Keratinocyte (primary cell): ENCODE measurements at regions not wholly inside any gene's neighbourhood (a gene's known extent, or its start where the extent isn't known, plus 50 kb on each side); places are given as distances from the start of the nearest gene placed in this dataset.

Experiments
- DNase-seq: peaks from one replicate; pipeline ENCODE4 v3.0.0-alpha.2; 2011; ENCODE audit warnings: low read depth, missing footprints, low spot score
- FAIRE-seq: peaks from 2 replicates; lab custom pipeline; 2011; peaks lifted over from hg19 to GRCh38; lab: Jason Lieb, UNC
- H2AFZ ChIP-seq: 2 replicates; pipeline ENCODE4 v1.6.0; 2012; ENCODE audit warnings: low read length, control low read depth, inconsistent platforms; ENCODE audit not compliant: control insufficient read depth
- H3K27ac ChIP-seq: 2 replicates; pipeline ENCODE4 v1.5.1; 2011; ENCODE audit warnings: low read length; ENCODE audit not compliant: control insufficient read depth, insufficient read depth
- H3K27me3 ChIP-seq: 3 replicates; pipeline ENCODE4 v1.6.0; 2011; ENCODE audit warnings: low read length; ENCODE audit not compliant: control insufficient read depth, insufficient read depth; ENCODE audit errors: extremely low read depth
- H3K36me3 ChIP-seq, 2 experiments: 2 replicates in 1 of 2; 3 replicates in 1 of 2; pipeline ENCODE4 v1.5.1; 2011; ENCODE audit warnings: low read length in 2 of 2, mild to moderate bottlenecking in 1 of 2; ENCODE audit not compliant: control insufficient read depth in 2 of 2, insufficient read depth in 2 of 2; ENCODE audit errors: extremely low read depth in 1 of 2
- H3K4me1 ChIP-seq: 3 replicates; pipeline ENCODE4 v1.5.1; 2011; ENCODE audit warnings: low read length; ENCODE audit not compliant: control insufficient read depth, insufficient read depth; ENCODE audit errors: extremely low read depth
- H3K4me2 ChIP-seq: 3 replicates; pipeline ENCODE4 v1.6.0; 2011; ENCODE audit warnings: low read depth, low read length; ENCODE audit not compliant: control insufficient read depth, insufficient read depth; ENCODE audit errors: extremely low read depth
- H3K4me3 ChIP-seq, 3 experiments: fragments of 200-600 bp in 1 of 3; sonication (generic) in 1 of 3; 2 replicates in 2 of 3; 3 replicates in 1 of 3; pipeline ENCODE4 v1.5.1; 2011 to 2016; ENCODE audit warnings: low read length in 3 of 3, mild to moderate bottlenecking in 3 of 3, control low read depth in 2 of 3, inconsistent platforms in 1 of 3, low read depth in 1 of 3, mixed read lengths in 1 of 3, mixed run types in 1 of 3, moderate library complexity in 1 of 3; ENCODE audit not compliant: control insufficient read depth in 2 of 3, insufficient read depth in 2 of 3; ENCODE audit errors: extremely low read depth in 1 of 3
- H3K79me2 ChIP-seq: 2 replicates; pipeline ENCODE4 v1.6.0; 2012; ENCODE audit warnings: low read length; ENCODE audit not compliant: control insufficient read depth, insufficient read depth
- H3K9ac ChIP-seq: 3 replicates; pipeline ENCODE4 v1.6.0; 2011; ENCODE audit warnings: low read length; ENCODE audit not compliant: control insufficient read depth, insufficient read depth; ENCODE audit errors: extremely low read depth
- H3K9me1 ChIP-seq: 3 replicates; pipeline ENCODE4 v1.6.0; 2011; ENCODE audit warnings: low read length; ENCODE audit not compliant: control insufficient read depth, insufficient read depth; ENCODE audit errors: extremely low read depth
- H3K9me3 ChIP-seq: 2 replicates; pipeline ENCODE4 v1.5.1; 2012; ENCODE audit warnings: low read depth, low read length; ENCODE audit not compliant: control insufficient read depth
- H4K20me1 ChIP-seq: 3 replicates; pipeline ENCODE4 v1.6.0; 2011; ENCODE audit warnings: low read length; ENCODE audit not compliant: control insufficient read depth, insufficient read depth; ENCODE audit errors: extremely low read depth
- EZH2 ChIP-seq: IDR thresholded peaks from one replicate; pipeline ENCODE4 v1.6.1; 2012; ENCODE audit warnings: inconsistent platforms, mild to moderate bottlenecking, low read length, moderate library complexity
- dilution Hi-C: fragments of 300-500 bp; cut with MboI; formaldehyde crosslinking; loops from one replicate; pipeline ENCODE4 v1.7.0; 2020; ENCODE audit warnings: low sequenced_read_pairs; ENCODE audit not compliant: extremely low pct_ligation_motif_present
- TF ChIP-seq, protein P1 (sequence below), 3 experiments: IDR thresholded peaks in 1 of 3; conservative IDR thresholded peaks in 1 of 3; optimal IDR thresholded peaks in 1 of 3; 2 replicates in 2 of 3; 3 replicates in 1 of 3; pipeline versions ENCODE3 to v1.5.1; 2011; ENCODE audit warnings: low read length in 3 of 3, mild to moderate bottlenecking in 3 of 3, moderate library complexity in 2 of 3, control low read depth in 1 of 3, inconsistent platforms in 1 of 3; ENCODE audit not compliant: insufficient read depth in 2 of 3; ENCODE audit errors: extremely low read depth in 1 of 3

DNA sequence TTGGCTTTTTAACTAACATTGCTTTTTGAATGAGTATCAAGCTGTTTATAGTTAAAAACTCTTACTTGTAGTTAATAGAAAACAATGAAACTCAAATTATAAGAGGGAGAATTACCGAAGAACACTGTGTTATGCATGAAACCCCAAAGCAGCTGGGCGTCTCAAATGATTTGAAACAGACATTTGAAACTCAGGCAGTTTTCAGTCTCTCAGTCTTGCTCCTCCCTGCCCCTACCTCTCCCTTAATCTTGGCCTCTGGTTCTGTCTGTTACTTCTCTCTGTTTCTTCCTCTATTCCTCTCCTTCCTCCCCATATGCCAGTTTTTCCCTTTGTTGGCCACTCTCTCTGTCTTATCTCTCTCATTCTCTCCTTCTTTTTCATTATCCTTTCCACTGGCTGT is 118.3 kb upstream of the SYNPR start:
- dilution Hi-C loops, result no loop called here

DNA sequence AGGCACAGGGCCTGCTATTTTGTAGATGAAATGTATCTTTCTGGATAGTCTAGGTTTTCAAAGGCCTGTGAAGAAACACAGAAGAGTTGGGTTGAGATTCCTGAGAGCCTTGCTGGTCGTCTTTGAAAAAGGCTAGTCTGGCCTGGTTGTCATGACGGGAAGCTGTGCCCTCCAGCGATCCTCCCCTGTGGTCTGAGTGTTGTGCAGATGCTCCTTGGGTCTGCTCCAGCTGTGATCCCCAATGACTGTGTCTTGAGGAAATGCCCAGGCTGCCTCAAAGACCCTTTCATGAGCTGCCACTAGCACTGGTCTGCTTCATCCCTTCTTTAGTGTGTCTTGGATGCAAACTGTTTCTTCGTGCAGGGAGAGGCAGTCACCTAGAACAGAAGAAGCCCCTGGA is 111.0 kb upstream of the SYNPR start:
- no peak for FAIRE-seq
- H2AFZ ChIP-seq, result no peak overlapping the region
- dilution Hi-C loops, result no loop called here

More for the DNA sequence above, 118.3 kb upstream of the SYNPR start:
- Histone ChIP-seq H3K9me1 (no peaks in the 10 kb centered on the region), H2AFZ (no peak overlapping the region), H3K9me3 (no peaks in the 10 kb centered on the region), H3K4me3 (no peak overlapping the region), H3K4me1 (no peaks in the 10 kb centered on the region), H3K27ac (no peak overlapping the region), H3K27me3 (no peaks in the 10 kb centered on the region), H3K79me2 (no peaks in the 10 kb centered on the region), H3K9ac (no peak overlapping the region), H3K4me2 (no peak overlapping the region), H4K20me1 (no peaks in the 10 kb centered on the region), H3K36me3 (no peaks in the 10 kb centered on the region)
- DNase-seq (no peak), FAIRE-seq (no peak)
- TF ChIP-seq, protein P1, sequence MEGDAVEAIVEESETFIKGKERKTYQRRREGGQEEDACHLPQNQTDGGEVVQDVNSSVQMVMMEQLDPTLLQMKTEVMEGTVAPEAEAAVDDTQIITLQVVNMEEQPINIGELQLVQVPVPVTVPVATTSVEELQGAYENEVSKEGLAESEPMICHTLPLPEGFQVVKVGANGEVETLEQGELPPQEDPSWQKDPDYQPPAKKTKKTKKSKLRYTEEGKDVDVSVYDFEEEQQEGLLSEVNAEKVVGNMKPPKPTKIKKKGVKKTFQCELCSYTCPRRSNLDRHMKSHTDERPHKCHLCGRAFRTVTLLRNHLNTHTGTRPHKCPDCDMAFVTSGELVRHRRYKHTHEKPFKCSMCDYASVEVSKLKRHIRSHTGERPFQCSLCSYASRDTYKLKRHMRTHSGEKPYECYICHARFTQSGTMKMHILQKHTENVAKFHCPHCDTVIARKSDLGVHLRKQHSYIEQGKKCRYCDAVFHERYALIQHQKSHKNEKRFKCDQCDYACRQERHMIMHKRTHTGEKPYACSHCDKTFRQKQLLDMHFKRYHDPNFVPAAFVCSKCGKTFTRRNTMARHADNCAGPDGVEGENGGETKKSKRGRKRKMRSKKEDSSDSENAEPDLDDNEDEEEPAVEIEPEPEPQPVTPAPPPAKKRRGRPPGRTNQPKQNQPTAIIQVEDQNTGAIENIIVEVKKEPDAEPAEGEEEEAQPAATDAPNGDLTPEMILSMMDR (optimal IDR thresholded peaks at IDR 0.05 in 1 of 3, IDR thresholded peaks at IDR 0.05 in 1 of 3, conservative IDR thresholded peaks at IDR 0.05 in 1 of 3; ENCODE audit: extremely low read depth in 1 of 3, insufficient read depth in 2 of 3, low read length in 3 of 3), result no peak
- no peak for TF ChIP-seq EZH2

More for the DNA sequence above, 111.0 kb upstream of the SYNPR start:
- Histone ChIP-seq H3K4me3 (no peak overlapping the region), H4K20me1 (no peaks in the 10 kb centered on the region), H3K36me3 (no peaks in the 10 kb centered on the region), H3K4me1 (no peaks in the 10 kb centered on the region), H3K79me2 (no peaks in the 10 kb centered on the region), H3K4me2 (no peak overlapping the region), H3K9ac (no peak overlapping the region), H3K9me1 (no peaks in the 10 kb centered on the region), H3K27me3 (no peaks in the 10 kb centered on the region), H3K27ac (no peak overlapping the region), H3K9me3 (no peaks in the 10 kb centered on the region)
- no peak for DNase-seq
- TF ChIP-seq, protein P1 (optimal IDR thresholded peaks at IDR 0.05 in 1 of 3, IDR thresholded peaks at IDR 0.05 in 1 of 3, conservative IDR thresholded peaks at IDR 0.05 in 1 of 3; ENCODE audit: extremely low read depth in 1 of 3, insufficient read depth in 2 of 3, low read length in 3 of 3), result no peak
- TF ChIP-seq EZH2, result no peak
